Tibial nerve (tissue), 3 donors: ENCODE measurements at regions not wholly inside any gene's neighbourhood (a gene's known extent, or its start where the extent isn't known, plus 50 kb on each side); places are given as distances from the start of the nearest gene placed in this dataset.

ENCODE experiments used
- CTCF ChIP-seq, 5 experiments: fragments of 200-600 bp in 3 of 5; fragments of 450-650 bp in 2 of 5; sonication (generic) in 3 of 5; IDR thresholded peaks; one replicate each; pipeline ENCODE4 v1.5.1; 2016 to 2019; ENCODE audit warnings: antibody characterized with exemption in 5 of 5, mild to moderate bottlenecking in 3 of 5, moderate library complexity in 2 of 5
- POLR2A ChIP-seq, 2 donors: fragments of 450-650 bp; IDR thresholded peaks; one replicate each; pipeline ENCODE4 v1.6.1; 2017; ENCODE audit warnings: antibody characterized with exemption in 2 of 2, mild to moderate bottlenecking in 2 of 2, moderate library complexity in 2 of 2

- no peak for TF ChIP-seq CTCF (IDR thresholded peaks at IDR 0.05)
- TF ChIP-seq POLR2A (IDR thresholded peaks at IDR 0.05): no peak
Observed at GRCh38 chr14:55881577-55882241, 236.5 kb upstream of the PELI2 start.
